Right kidney (tissue), 1 donor: ENCODE measurements at regions not wholly inside any gene's neighbourhood (a gene's known extent, or its start where the extent isn't known, plus 50 kb on each side); places are given as distances from the start of the nearest gene placed in this dataset.

Experiments
- DNase-seq: peaks from one replicate; pipeline ENCODE4 v3.0.0-alpha.2; 2016

- no peak for DNase-seq
These were observed 70.7 kb downstream of the RBFOX3 start for GRCh38 chr17:79539944-79540705.

- no peak for DNase-seq
These were observed 72.6 kb downstream of the RBFOX3 start for GRCh38 chr17:79538291-79538690.

- no peak for DNase-seq
These were observed 73.2 kb downstream of the RBFOX3 start for GRCh38 chr17:79537686-79538085.

GRCh38 chr17:79537061-79537460 is 73.8 kb downstream of the RBFOX3 start:
- DNase-seq, result no peak

GRCh38 chr17:79536212-79536840 is 74.5 kb downstream of the RBFOX3 start:
- DNase-seq, result no peak

GRCh38 chr17:79535728-79536025 is 75.2 kb downstream of the RBFOX3 start:
- DNase-seq, result no peak

- DNase-seq, result no peak
These were observed 75.8 kb downstream of the RBFOX3 start for GRCh38 chr17:79534851-79535727.

GRCh38 chr17:79534111-79534510 is 76.7 kb downstream of the RBFOX3 start:
- DNase-seq, result no peak

- no peak for DNase-seq
These were observed 77.7 kb downstream of the RBFOX3 start for GRCh38 chr17:79533116-79533515.

- DNase-seq, result no peak
These were observed 78.6 kb downstream of the RBFOX3 start for GRCh38 chr17:79532107-79532790.

GRCh38 chr17:79531191-79532095 is 79.4 kb downstream of the RBFOX3 start:
- no peak for DNase-seq

GRCh38 chr17:79530361-79531105 is 80.3 kb downstream of the RBFOX3 start:
- DNase-seq, result no peak

- no peak for DNase-seq
These were observed 81.2 kb downstream of the RBFOX3 start for GRCh38 chr17:79529661-79530081.

- no peak for DNase-seq
These were observed 82.2 kb downstream of the RBFOX3 start for GRCh38 chr17:79528592-79529125.

- DNase-seq, result no peak
These were observed 83.5 kb downstream of the RBFOX3 start for GRCh38 chr17:79527306-79527705.

GRCh38 chr17:79525793-79526677 is 84.8 kb downstream of the RBFOX3 start:
- no peak for DNase-seq

- DNase-seq, result no peak
These were observed 86.4 kb downstream of the RBFOX3 start for GRCh38 chr17:79524213-79525187.

GRCh38 chr17:79522414-79522813 is 88.4 kb downstream of the RBFOX3 start:
- DNase-seq, result no peak
